ENCODE measurements at regions not wholly inside any gene's neighbourhood (a gene's known extent, or its start where the extent isn't known, plus 50 kb on each side); places are given as distances from the start of the nearest gene placed in this dataset.
"Not testable (repeated sequence)": the region's sequence is repeated elsewhere in the genome, so short reads cannot be mapped to it uniquely, and the experiment has no call there.

DNA sequence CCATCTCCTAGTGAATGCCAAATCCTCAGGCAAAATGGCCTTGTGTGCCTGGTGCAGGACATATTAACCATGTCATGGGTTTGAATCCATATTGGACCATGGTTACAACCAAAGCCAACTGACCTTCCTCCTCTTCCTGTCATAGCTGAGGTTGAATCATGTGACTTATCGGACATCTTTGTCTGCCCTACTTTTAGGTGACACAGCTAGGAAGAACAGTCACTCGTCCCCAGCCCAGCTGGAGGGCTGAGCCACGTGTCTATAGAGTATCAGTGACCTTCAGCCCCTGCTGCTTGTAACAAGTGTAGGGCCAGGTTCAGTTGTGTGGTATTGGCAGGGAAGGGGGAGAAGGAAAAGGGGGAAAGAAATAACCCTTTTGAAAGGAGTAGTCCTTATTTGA, 225.2 kb downstream of the KTN1 start:
- DNase-seq (ENCODE audit: low spot score), result no peak

DNA sequence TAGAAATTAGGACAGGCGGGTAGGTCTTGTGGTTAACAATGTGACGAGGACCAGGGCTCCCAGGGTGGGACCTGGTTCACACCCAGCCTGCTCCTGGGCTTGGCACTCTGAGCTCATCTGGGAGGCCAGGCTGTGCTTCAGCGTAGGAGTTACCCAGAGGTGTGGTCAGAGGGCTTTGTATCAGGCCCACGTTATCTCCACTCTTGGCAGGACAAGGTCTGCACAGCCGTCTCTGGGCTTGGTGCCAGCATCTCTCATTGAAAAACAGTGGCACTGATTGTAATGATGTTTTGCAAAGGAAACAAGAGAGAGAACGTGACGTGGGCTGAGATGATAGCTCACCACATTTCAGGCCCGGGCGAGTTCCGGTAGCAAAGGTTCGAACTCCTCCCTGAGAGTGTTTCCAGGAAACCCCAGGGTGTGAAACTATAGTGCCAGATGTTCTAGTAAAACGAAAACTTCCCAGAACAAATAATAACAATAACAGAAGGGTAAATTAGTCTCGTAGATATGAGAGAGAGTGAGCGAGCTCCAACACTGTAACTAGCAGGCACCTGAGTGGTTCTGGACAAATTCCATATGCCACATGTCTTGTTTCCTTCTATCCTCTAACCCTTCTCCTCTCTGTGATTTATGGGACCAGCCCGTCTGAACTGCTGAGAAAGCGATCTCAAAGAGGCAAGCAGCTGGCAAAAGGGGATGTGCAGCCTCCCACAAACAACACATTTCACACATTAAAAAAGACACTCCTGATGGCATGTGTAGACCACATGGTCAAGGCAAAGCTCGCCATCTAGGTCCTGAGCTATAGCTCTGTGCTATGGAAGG, 227.3 kb downstream of the KTN1 start:
- peak; percentile 83 for DNase-seq (ENCODE audit: low spot score)

DNA sequence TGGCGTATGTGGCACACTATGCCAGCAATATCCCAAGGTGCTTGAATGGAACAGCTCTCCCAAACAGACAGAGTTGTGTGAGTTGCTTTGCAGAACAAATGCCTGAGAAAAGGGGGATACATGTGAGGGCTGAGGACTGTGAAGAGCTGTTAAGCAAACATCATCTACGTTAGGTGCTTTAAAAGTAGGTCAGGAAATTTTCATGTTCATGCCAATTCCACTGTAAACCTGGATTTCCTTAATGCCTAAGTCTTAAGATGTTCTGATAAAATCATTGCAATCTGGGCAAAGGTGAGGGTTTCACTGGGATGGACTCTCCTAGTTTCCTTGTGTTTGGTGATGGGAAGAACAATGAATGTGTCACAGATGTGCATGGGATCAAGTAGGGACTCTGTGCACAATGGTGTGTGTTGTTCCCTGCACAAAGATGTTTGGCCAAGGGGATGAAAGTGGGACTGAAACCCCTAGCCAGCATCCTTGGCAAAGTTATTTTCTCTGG, 227.9 kb downstream of the KTN1 start:
- no peak for DNase-seq (ENCODE audit: low spot score)

DNA sequence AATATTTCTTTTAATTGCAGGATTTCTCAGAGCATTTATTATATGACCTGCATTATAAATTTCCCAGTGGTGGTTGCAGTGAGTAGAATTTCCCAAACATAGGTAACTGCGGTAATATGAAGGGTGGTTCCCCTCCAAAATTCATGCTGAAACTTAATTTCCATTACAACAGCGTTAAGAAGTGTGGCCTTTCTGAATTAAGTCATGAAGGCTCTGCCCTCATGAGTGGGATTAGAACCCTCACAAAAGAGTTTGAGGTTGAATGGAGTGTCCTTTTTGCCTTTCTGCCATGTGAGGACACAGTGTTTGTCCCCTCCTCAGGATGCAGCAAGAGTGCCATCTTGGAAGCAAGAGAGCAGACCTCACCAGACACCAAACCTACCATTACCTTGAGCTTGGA, 233.6 kb downstream of the KTN1 start:
- no peak for DNase-seq (ENCODE audit: low spot score)

DNA sequence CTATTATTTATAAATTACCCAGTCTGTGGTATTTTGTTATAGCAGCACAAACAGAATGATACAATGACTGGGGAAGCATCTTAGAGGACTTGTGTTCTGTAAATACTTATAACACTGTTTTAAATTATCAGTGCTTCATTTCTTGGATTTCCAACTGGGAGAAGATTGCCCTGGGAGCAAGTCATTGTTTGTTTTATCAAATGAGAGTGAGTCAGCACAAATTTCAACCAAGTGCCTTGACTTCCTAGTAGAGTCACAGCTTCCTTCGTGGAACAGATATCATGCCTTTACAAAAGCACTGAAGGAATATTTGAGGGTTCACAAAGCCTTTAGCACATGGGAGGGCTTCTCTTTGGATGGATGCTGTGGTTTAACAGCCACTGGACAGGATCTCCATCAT, 234.1 kb downstream of the KTN1 start:
- DNase-seq (ENCODE audit: low spot score), result no peak

DNA sequence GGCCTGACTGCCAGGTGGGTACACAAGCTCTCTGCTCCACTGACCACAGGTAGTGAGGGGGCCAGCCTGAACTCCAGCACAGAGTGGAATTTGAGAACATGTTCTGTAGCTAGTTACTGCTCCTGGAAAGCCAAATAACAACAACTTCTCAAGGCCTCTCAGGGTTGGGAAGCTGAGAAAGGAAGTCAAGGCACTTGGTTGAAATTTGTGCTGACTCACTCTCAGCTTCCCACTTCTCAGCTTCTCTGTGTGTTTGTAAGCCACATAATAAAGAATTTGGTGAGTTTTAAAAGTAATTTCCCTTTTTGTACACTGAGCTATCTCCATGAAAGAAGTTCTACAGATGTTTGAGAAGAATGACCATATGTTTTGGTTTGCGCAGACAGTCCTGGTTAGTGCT, 234.9 kb downstream of the KTN1 start:
- DNase-seq (ENCODE audit: low spot score), result no peak

DNA sequence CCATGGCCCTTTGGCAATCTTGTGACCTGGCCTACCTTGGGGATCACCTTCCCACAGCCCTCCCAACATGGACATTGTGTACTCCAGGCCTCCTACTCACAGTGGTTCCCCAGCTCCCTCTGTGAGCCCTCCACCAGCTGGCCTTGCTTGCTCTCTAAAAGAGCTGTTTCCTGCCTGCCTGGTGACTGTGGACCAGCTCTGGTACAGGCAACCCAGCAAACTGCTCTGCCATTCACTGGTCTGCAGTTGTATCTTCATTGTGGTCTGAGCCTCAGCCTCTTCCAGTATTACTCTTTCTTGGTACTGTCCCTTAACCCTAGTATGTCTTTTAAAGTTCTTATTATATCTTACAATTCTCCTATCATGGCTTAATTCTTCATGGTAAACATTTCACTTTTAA, 236.2 kb downstream of the KTN1 start:
- DNase-seq (ENCODE audit: low spot score), result no peak

DNA sequence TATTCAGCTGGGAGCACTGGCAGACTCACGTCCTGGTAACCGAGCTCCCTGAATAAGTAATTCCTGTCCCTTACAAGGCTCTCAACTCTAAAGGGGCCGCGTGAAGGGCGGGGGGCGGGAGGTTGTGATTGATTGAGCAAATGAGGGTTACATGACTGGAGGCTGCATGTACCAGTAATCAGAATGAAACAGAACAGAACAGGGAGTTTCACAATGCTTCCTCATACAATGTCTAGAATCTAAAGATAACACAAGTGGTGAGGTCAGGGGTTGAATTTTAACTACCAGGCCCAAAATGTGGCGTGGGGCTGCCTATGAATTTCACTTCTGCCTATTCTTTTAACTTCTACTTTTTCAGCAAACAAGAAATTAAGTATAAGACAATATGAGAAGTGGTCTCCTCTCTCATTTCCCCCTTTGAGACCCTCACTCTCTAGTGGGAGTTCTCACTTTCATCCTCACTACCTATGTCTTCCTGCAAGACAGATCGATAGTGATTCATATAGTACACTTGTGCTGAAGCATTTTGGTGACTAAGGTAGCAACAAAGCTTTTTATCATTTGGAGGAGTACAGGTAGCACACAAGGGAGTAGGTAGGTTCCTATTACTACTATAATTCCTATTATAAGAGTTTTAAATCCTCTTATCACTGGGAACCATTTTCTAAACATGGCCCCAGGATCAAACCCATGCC, 239.8 kb downstream of the KTN1 start:
- no peak for DNase-seq (ENCODE audit: low spot score)

DNA sequence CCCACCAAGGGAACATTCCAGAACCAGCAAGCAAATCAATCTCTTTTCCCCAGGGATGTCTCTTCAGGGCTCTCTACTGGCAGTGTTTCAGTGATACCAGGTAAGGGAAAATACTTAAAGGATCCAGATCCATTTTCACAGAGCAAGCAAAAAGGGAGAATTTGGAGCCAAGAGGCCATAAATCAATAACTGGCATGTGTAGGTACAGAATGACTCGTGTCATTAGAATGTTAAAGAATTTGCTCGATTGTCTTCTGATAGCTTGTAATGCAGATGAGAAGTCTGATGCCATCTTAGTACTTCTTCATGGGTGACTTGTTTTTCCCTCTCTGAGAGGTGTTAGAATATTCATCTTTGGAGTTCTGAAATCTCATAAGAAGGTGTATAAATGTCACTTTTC, 242.9 kb downstream of the KTN1 start:
- no peak for DNase-seq (ENCODE audit: low spot score)

DNA sequence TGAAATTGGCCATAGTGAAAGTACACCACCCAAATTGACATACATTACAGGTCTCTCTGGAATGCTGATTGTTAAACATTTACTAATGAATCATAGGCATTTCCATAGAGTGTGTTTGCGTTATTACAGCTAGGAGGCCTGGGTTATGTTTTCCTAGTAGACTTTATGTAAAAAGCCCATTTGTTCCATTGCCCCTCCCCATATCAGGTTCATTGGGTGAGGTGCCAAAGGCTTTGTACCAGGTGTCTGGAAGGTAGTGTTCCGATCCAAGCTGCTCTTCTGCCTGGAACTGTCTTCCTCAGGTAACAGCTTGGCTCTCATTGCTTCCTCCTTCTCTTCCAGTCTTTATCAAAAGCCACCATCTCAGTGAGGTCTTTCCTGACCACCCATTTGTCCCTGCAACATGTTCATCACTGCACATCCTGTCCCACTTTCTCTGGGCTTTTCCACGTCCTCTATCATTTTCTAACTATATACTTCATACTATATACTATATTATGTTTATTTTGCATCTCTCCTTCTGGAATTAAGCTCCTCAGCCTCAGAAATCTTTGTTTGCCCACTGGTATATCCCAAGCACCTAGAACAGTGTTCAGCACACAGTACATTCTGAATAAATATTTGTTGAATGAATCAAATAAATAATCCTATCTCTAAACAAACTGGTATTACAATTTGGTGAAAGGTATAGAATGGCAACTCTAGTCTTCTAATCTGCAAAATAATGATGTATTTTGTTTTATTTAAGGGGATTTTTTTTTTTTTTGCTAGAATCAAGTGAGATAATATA, 252.3 kb downstream of the KTN1 start:
- DNase-seq (ENCODE audit: low spot score), result no peak

DNA sequence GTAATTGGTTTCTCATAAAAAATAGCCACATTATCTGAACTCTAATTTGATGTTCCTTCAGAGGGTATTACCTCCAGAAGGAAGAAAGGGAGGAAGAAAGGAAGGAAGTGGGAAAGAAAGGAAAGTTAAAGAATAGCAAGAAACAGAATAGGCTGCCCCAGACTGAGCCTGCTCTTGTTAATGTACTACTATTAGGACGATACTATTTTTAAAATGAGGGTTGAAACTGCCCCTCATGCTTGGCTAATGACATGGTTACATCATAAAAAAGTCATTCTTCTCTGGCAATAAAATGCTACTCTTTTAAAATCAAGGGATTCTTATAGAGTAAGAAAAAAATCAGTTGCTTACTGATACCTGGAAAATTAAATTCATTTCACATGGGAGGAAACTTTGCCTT, 253.0 kb downstream of the KTN1 start:
- no peak for DNase-seq (ENCODE audit: low spot score)

DNA sequence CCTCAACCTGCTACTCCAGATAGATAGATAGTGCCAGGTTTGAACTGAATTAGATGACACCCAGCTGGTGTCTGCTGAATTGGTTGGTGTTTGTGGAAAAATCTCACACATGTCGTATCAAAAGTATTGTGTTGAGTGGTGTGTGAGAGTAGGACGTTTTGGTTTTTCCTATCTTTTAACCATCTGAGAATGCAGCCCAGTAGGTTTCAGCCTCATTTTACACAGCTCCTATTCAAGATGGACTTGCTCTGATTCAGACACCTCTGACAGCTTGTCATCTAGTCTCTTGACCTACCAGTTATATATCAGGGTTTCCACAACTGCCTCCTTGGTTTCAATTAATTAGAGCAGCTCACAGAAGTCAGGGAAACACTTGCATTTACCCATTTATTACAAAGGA, 254.4 kb downstream of the KTN1 start:
- no peak for DNase-seq (ENCODE audit: low spot score)

DNA sequence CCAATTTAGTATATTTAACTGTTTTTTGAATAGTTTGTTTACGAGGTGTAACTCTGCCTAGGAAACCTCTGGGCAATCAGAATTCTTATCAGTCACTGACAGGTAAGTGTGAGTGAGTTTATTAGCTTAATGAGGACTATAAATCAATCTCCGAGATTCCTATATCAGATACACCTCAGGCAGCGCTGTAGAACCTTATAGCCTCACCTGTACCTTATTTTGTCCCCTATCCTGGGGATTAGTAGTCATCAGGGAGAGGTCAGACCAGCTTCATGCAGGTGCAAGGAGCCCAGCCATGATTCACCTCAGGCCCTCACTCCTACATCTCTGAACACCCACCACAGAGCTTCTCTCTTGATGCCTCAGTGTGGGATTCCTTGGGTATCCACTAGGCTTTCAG, 256.0 kb downstream of the KTN1 start:
- DNase-seq (ENCODE audit: low spot score), result no peak

DNA sequence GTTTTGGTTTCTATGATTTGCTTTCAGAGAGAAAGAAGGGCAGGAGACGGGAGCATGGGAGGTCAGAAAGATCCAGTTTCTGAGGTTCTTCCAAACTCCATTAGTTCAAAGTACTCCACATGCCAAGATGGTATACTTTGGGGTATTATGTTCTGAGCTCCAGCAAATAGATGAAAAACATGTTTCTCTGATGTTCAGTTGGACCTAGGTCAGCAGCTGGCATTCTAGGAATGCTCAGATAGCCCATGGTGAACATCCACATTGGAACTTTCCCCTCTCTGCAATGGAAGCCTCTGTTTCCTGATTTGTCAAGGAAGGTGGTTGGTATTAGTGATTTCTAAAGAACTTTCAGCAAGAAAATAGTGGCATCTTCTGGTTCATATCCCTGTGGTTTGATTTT, 257.5 kb downstream of the KTN1 start:
- DNase-seq (ENCODE audit: low spot score), result no peak

DNA sequence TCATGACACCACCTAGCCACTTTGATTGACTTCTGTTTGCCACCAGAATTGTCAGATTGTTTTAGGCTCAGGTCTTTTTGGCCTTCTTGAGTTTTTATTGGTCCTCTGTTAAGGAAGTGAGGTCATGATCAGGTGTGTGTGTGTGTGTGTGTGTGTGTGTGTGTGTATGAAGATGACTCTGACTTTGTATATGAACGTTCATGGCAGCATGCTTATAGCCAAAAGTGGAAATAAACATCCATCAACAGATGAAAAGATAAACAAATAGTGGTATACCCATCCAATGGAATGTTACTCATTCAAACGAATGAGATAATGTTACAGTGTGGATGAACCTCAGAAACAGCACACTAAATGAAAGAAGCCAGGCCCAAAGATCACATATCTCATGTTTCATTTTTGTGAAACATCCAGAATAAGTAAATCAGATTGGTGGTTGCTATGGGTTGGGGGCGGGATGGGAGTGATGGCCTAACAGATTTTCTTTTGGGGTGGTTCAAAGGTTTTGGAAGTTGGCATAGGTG, 258.6 kb downstream of the KTN1 start:
- DNase-seq (ENCODE audit: low spot score), result no peak

DNA sequence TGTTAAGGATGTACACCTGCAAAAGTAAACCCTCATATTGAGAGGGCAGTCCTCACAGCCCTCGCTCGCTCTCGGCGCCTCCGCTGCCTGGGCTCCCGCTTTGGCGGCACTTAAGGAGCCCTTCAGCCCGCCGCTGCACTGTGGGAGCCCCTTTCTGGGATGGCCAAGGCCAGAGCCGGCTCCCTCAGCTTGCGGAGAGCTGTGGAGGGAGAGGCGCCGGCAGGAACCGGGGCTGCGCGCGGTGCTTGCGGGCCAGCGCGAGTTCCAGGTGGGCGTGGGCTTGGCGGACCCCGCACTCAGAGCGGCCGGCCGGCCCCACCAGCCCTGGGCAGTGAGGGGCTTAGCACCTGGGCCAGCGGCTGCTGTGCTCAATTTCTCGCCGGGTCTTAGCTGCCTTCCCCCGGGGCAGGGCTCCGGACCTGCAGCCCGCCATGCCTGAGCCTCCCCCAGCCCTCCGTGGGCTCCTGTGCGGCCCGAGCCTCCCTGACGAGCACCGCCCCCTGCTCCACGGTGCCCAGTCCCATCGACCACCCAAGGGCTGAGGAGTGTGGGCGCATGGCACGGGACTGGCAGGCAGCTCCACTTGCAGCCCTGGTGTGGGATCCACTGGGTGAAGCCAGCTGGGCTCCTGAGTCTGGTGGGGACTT, 259.4 kb downstream of the KTN1 start:
- DNase-seq (ENCODE audit: low spot score), result not testable (repeated sequence)

DNA sequence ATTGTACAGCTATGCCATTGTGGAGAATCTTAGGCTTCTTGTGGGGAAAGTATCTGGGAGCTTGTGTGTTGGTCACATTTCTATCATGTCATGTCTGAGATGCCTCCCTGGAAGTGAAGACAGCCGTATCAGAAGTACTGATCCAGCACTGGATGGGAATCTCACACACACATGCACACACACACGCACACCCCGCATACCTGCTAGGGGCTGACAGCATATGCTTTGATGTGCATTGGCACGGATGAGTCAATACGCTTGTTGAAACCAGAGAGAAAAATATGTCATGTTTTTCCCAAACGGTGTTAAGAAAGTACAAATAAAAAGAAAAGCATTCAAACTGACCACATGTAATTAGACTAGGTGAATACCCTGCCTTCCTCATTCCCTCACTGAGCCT, 260.8 kb downstream of the KTN1 start:
- no peak for DNase-seq (ENCODE audit: low spot score)

DNA sequence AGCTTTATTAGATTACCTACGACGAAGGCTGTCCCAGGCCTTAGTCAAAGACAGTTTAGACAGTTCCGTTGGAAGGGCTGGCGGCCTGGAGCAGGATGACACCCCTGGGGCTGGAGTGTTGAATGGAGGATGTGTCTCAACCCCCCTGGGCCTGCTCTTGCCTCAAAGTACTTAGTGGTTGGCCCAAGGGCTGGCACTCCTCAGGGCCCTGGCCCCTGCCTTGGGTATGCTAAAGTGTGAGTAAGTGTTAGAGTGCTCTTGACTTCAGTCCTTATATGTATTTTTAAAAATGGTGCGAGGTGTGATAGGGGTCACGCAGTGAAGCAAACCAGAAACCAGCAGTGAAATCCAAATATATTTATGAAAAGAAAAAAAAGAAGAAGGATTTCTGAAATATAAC, 261.6 kb downstream of the KTN1 start:
- DNase-seq (ENCODE audit: low spot score), result no peak

DNA sequence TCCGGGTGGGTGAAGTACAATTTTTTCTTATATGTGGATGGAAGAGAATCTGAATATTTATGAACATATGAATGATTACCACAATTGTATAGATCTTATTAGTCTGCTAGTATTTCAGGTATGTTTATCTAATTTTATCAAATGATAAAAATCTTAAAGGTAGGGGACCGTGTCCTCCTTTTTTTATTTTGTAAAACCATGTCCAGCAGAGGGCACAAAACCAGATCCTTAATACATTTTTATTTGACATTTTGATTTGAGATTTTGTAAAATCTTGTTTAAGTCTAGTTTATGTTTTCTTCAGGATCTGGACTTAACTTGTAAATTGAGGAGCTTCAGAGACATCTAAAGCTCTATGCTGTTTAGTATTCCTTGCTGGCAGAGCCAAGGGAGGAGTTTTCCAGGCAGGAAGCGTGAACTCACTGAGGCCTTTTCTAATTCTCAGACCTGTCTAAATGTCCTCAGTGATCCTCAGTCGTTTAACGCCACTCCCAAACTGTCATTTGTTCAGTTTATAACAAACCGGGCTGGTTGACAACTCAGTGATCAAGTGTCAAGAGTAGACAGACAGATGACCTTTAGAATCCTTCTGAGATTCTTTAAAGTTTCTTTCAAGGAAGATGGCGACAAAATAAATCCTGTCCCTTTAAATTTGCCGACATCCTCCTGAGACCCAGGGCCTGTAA, 263.9 kb downstream of the KTN1 start:
- DNase-seq (ENCODE audit: low spot score), result no peak

DNA sequence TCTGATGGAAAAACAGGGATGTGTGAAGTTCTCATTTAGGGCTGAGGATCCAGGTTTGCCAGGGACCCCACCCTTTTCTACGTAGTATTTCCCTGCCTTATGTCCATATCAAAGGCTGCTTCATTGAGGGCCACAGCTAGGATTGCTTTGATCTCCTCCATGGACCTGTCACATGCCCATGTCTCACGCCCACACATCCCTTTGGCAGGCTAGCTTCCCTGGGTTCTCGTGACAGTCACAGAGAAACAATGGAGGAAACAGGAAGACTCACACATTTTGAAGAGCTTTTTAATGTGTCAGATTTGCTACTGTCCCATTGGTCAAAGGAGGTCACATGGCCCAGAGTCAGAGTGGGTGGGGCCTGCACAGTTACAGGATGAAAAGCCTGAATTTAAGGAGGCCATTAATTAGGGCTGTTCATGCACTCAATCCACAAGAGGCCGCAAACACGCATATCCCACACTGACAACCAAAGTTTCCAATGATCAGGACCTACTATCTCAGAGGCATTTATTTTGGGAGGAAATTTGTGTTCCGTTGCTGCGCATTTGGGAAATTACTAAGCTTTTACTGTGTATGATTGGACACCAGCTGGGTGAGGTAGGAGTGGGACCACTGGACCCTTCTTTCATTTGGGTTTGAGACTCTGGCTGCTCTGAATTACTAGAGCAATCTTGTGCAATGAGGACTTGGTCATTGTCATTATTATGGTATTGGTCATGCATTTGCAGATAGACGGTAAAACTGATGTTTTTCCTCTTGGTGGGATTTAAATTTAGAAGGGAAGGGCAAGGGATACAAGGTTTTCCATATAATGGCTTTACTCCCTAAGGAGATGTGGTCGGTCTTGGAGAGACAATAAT, 266.2 kb downstream of the KTN1 start:
- DNase-seq (ENCODE audit: low spot score), result no peak

All from CD4-positive, alpha-beta T cell treated with Interleukin-15 for 4 hours (primary cell).